GM23338 (cell line): ENCODE measurements at regions not wholly inside any gene's neighbourhood (a gene's known extent, or its start where the extent isn't known, plus 50 kb on each side); places are given as distances from the start of the nearest gene placed in this dataset.

Source experiments
- ATAC-seq: fragments of 200-7000 bp; cut with Tn5 transposase; 3 replicates; pipeline ENCODE4 v1.9.1; 2020
- DNase-seq: peaks from one replicate; pipeline ENCODE4 v3.0.0-alpha.2; 2015; ENCODE audit warnings: low spot score
- H2AFZ ChIP-seq: fragments of 200-600 bp; sonication (generic); 2 replicates; pipeline ENCODE4 v1.8.0; 2016; ENCODE audit warnings: antibody characterized with exemption, mild to moderate bottlenecking, moderate library complexity
- H3F3A ChIP-seq: fragments of 200-600 bp; sonication (generic); replicated peaks from 2 replicates; pipeline ENCODE4 v1.8.0; 2017; ENCODE audit warnings: antibody characterized with exemption, mixed run types, low read depth
- H3K27ac ChIP-seq: fragments of 200-600 bp; sonication (generic); 2 replicates; pipeline ENCODE4 v1.6.1; 2016; ENCODE audit warnings: low read depth
- H3K27me3 ChIP-seq: fragments of 200-600 bp; sonication (generic); 2 replicates; pipeline ENCODE4 v1.8.0; 2016; ENCODE audit warnings: mild to moderate bottlenecking, mixed run types, moderate library complexity; ENCODE audit not compliant: insufficient read depth
- H3K36me3 ChIP-seq: fragments of 200-600 bp; sonication (generic); 2 replicates; pipeline ENCODE4 v1.8.0; 2016; ENCODE audit warnings: mild to moderate bottlenecking; ENCODE audit not compliant: insufficient read depth
- H3K4me1 ChIP-seq: fragments of 200-600 bp; sonication (generic); 2 replicates; pipeline ENCODE4 v1.8.0; 2016; ENCODE audit warnings: mild to moderate bottlenecking, moderate library complexity; ENCODE audit not compliant: insufficient read depth
- H3K4me2 ChIP-seq: fragments of 200-600 bp; sonication (generic); 2 replicates; pipeline ENCODE4 v1.7.1; 2017; ENCODE audit warnings: mixed run types
- H3K4me3 ChIP-seq: fragments of 200-600 bp; sonication (generic); 2 replicates; pipeline ENCODE4 v1.6.1; 2016; ENCODE audit warnings: mixed run types
- H3K79me2 ChIP-seq: fragments of 200-600 bp; sonication (generic); replicated peaks from 2 replicates; pipeline ENCODE4 v1.8.0; 2017; ENCODE audit warnings: mild to moderate bottlenecking; ENCODE audit not compliant: insufficient read depth
- H3K9me2 ChIP-seq: fragments of 200-600 bp; sonication (generic); 2 replicates; pipeline ENCODE4 v1.8.0; 2017; ENCODE audit not compliant: insufficient read depth
- H4K20me1 ChIP-seq: fragments of 200-600 bp; sonication (generic); replicated peaks from 2 replicates; pipeline ENCODE4 v1.8.0; 2017; ENCODE audit warnings: mild to moderate bottlenecking; ENCODE audit not compliant: insufficient read depth
- H3K27ac Mint-ChIP-seq: 2 replicates; pipeline ENCODE4 v1.8.0; 2020; ENCODE audit warnings: inconsistent platforms, mild to moderate bottlenecking, moderate library complexity, mixed read lengths
- H3K27me3 Mint-ChIP-seq: 3 replicates; pipeline ENCODE4 v1.8.0; 2022; ENCODE audit warnings: low read depth, mild to moderate bottlenecking, moderate library complexity, mixed read lengths, inconsistent platforms; ENCODE audit not compliant: insufficient read depth, poor library complexity
- H3K36me3 Mint-ChIP-seq: 3 replicates; pipeline ENCODE4 v1.8.0; 2021; ENCODE audit warnings: low read depth, mild to moderate bottlenecking, inconsistent platforms, moderate library complexity, mixed read lengths
- H3K4me1 Mint-ChIP-seq: 3 replicates; pipeline ENCODE4 v1.8.0; 2020; ENCODE audit warnings: mild to moderate bottlenecking, inconsistent platforms, mixed read lengths
- H3K4me3 Mint-ChIP-seq: 3 replicates; pipeline ENCODE4 v1.8.0; 2021; ENCODE audit warnings: moderate library complexity, mild to moderate bottlenecking, inconsistent platforms, mixed read lengths
- H3K9me3 Mint-ChIP-seq: 3 replicates; pipeline ENCODE4 v1.8.0; 2020; ENCODE audit warnings: moderate library complexity, mild to moderate bottlenecking, inconsistent platforms, mixed read lengths
- CREB1 ChIP-seq: fragments of 250-450 bp; sonication (Bioruptor Pico); IDR thresholded peaks from 2 replicates; pipeline ENCODE4 v1.5.0; 2020; ENCODE audit warnings: low read depth, mild to moderate bottlenecking, moderate library complexity
- CTCF ChIP-seq, 2 experiments: fragments of 200-600 bp in 1 of 2; sonication (generic) in 1 of 2; conservative IDR thresholded peaks; 2 replicates each; pipeline versions ENCODE4 v1.5.1 to v1.6.1; 2016 to 2017; ENCODE audit warnings: antibody characterized with exemption in 2 of 2, low read depth in 2 of 2, mild to moderate bottlenecking in 2 of 2, moderate library complexity in 1 of 2
- ETS1 ChIP-seq: IDR thresholded peaks from 2 replicates; pipeline ENCODE4 v1.6.1; 2016; ENCODE audit warnings: antibody characterized with exemption
- EZH2phosphoT487 ChIP-seq: fragments of 200-600 bp; sonication (generic); IDR thresholded peaks from one replicate; pipeline ENCODE4 v1.8.1; 2018; ENCODE audit warnings: antibody characterized with exemption; ENCODE audit not compliant: unreplicated experiment
- POLR2AphosphoS5 ChIP-seq: IDR thresholded peaks from 2 replicates; pipeline ENCODE4 v1.6.1; 2016; ENCODE audit warnings: antibody characterized with exemption, low read depth
- REST ChIP-seq: IDR thresholded peaks from one replicate; pipeline ENCODE4 v1.6.1; 2018; ENCODE audit warnings: antibody characterized with exemption; ENCODE audit not compliant: unreplicated experiment
- STAT1 ChIP-seq: IDR thresholded peaks from one replicate; pipeline ENCODE4 v1.6.1; 2016; ENCODE audit warnings: antibody characterized with exemption; ENCODE audit not compliant: unreplicated experiment
- ZNF331 ChIP-seq: fragments of 250-450 bp; sonication (Bioruptor Pico); IDR thresholded peaks from 2 replicates; pipeline ENCODE4 v1.5.0; 2020; ENCODE audit warnings: low read depth, mild to moderate bottlenecking, moderate library complexity
- ZNF462 ChIP-seq: fragments of 250-450 bp; sonication (Bioruptor Pico); IDR thresholded peaks from 2 replicates; pipeline ENCODE4 v1.5.0; 2020; ENCODE audit warnings: mild to moderate bottlenecking, moderate library complexity

GRCh38 chr10:43945908-43946307 is 297.2 kb upstream of the ZNF32 start (continued):
- no peak for TF ChIP-seq STAT1
- TF ChIP-seq CTCF (conservative IDR thresholded peaks at IDR 0.05; ENCODE audit: low read depth in 2 of 2) = no peak
- no peak for TF ChIP-seq ZNF331
- no peak for TF ChIP-seq POLR2AphosphoS5
- no peak for TF ChIP-seq EZH2phosphoT487
- no peak for TF ChIP-seq REST
- TF ChIP-seq CREB1 (CRISPR knock-in tag) = no peak

- Histone ChIP-seq H3K4me3 (no peak overlapping the region), H3K79me2 (no peaks in the 10 kb centered on the region), H3K4me1 (no peaks in the 10 kb centered on the region), H3K9me2 (no peaks in the 10 kb centered on the region), H3K36me3 (no peaks in the 10 kb centered on the region), H3K4me2 (no peak overlapping the region), H4K20me1 (no peaks in the 10 kb centered on the region), H3F3A (no peaks in the 10 kb centered on the region), H3K27ac (no peak overlapping the region), H3K27me3 (no peaks in the 10 kb centered on the region), H2AFZ (no peak overlapping the region)
- H3K4me1 Mint-ChIP-seq = no peaks in the 10 kb centered on the region; the same call in 1 of the 3 replicates
- H3K27ac Mint-ChIP-seq = no peak overlapping the region
- H3K4me3 Mint-ChIP-seq = no peak overlapping the region
- H3K36me3 Mint-ChIP-seq = no peaks in the 10 kb centered on the region
- ATAC-seq = no peak
- H3K27me3 Mint-ChIP-seq = peaks cover 2% of the 10 kb centered on the region
- no peaks in the 10 kb centered on the region; the same call in 1 of the 3 replicates for H3K9me3 Mint-ChIP-seq
- DNase-seq = no peak
- TF ChIP-seq ETS1 = no peak
- TF ChIP-seq ZNF462 = no peak
- no peak for TF ChIP-seq EZH2phosphoT487
- TF ChIP-seq CTCF (conservative IDR thresholded peaks at IDR 0.05; ENCODE audit: low read depth in 2 of 2) = no peak
These were observed 296.5 kb upstream of the ZNF32 start for GRCh38 chr10:43945094-43945730.
